Esophagus (tissue), 2 donors: ENCODE measurements at regions not wholly inside any gene's neighbourhood (a gene's known extent, or its start where the extent isn't known, plus 50 kb on each side); places are given as distances from the start of the nearest gene placed in this dataset.

Experiments
- H3K27ac ChIP-seq, 2 donors: one replicate each; pipeline ENCODE4 v1.5.1; 2013; ENCODE audit warnings: low read depth in 2 of 2, mild to moderate bottlenecking in 2 of 2, inconsistent platforms in 1 of 2, low read length in 1 of 2, moderate library complexity in 1 of 2
- H3K27me3 ChIP-seq, 2 donors: one replicate each; pipeline ENCODE4 v1.6.1; 2013; ENCODE audit warnings: low read length in 2 of 2, control low read depth in 1 of 2, mild to moderate bottlenecking in 1 of 2; ENCODE audit not compliant: insufficient read depth in 2 of 2, control insufficient read depth in 1 of 2
- H3K36me3 ChIP-seq, 2 donors: one replicate each; pipeline ENCODE4 v1.6.1; 2013; ENCODE audit warnings: low read length in 1 of 2; ENCODE audit not compliant: control insufficient read depth in 2 of 2, insufficient read depth in 2 of 2
- H3K4me1 ChIP-seq, 2 donors: one replicate each; pipeline ENCODE4 v1.6.1; 2013; ENCODE audit warnings: low read length in 1 of 2; ENCODE audit not compliant: control insufficient read depth in 2 of 2, insufficient read depth in 2 of 2
- H3K4me3 ChIP-seq, 2 donors: one replicate each; pipeline ENCODE4 v1.5.1; 2013; ENCODE audit warnings: low read length in 2 of 2, mild to moderate bottlenecking in 2 of 2, low read depth in 1 of 2, moderate library complexity in 1 of 2
- H3K9me3 ChIP-seq, 2 donors: one replicate each; pipeline ENCODE4 v1.6.1; 2013; ENCODE audit warnings: mild to moderate bottlenecking in 2 of 2, low read depth in 1 of 2, low read length in 1 of 2, moderate library complexity in 1 of 2; ENCODE audit not compliant: control insufficient read depth in 2 of 2, insufficient read depth in 1 of 2
- WGBS, 2 donors: extraction: QIAGEN DNeasy Blood & Tissue Kit; methylation state at CpG; one replicate each; pipeline ENCODE4 v1.1.7; 2013; 5-methylcytosine and 5-hydroxymethylcytosine counted together
- donor health status: healthy with polysubstance abuse.
- donor health status: Bipolar disorder and iron deficiency.

- Histone ChIP-seq H3K4me1 (no peaks in the 10 kb centered on the region), H3K27me3 (no peaks in the 10 kb centered on the region), H3K4me3 (no peak overlapping the region), H3K9me3 (no peaks in the 10 kb centered on the region), H3K36me3 (no peaks in the 10 kb centered on the region), H3K27ac (no peak overlapping the region)
- 82 to 84% methylated on average over 3 of the region's 3 CpGs for WGBS, 2 donors
These were observed 1155.9 kb upstream of the GJE1 start for GRCh38 chr6:140976806-140977205.

- no peaks in the 10 kb centered on the region for H3K9me3 ChIP-seq
- no peaks in the 10 kb centered on the region for H3K36me3 ChIP-seq
- H3K27me3 ChIP-seq, result no peaks in the 10 kb centered on the region
- H3K4me1 ChIP-seq, result no peaks in the 10 kb centered on the region
- H3K4me3 ChIP-seq, result no peak overlapping the region
- no peak overlapping the region for H3K27ac ChIP-seq
These were observed 1162.2 kb upstream of the GJE1 start for GRCh38 chr6:140970485-140970884.

GRCh38 chr6:140968062-140968461 lies 1164.7 kb upstream of the GJE1 start:
- H3K4me3 ChIP-seq, result no peak overlapping the region
- no peaks in the 10 kb centered on the region for H3K4me1 ChIP-seq
- H3K27me3 ChIP-seq, result no peaks in the 10 kb centered on the region
- 87 to 90% methylated on average over 3 of the region's 3 CpGs for WGBS, 2 donors
- no peaks in the 10 kb centered on the region for H3K9me3 ChIP-seq
- H3K27ac ChIP-seq, result no peak overlapping the region
- H3K36me3 ChIP-seq, result no peaks in the 10 kb centered on the region

GRCh38 chr6:140966676-140967075 lies 1166.0 kb upstream of the GJE1 start:
- no peak overlapping the region for H3K27ac ChIP-seq
- no peaks in the 10 kb centered on the region for H3K4me1 ChIP-seq
- no peaks in the 10 kb centered on the region for H3K27me3 ChIP-seq
- no peaks in the 10 kb centered on the region for H3K9me3 ChIP-seq
- H3K4me3 ChIP-seq, result no peak overlapping the region
- no peaks in the 10 kb centered on the region for H3K36me3 ChIP-seq

GRCh38 chr6:140960566-140960965 lies 1172.2 kb upstream of the GJE1 start:
- no peaks in the 10 kb centered on the region for H3K9me3 ChIP-seq
- H3K36me3 ChIP-seq, result no peaks in the 10 kb centered on the region
- no peaks in the 10 kb centered on the region for H3K4me1 ChIP-seq
- H3K4me3 ChIP-seq, result no peak overlapping the region
- H3K27ac ChIP-seq, result no peak overlapping the region
- WGBS, 2 donors, result 89 to 93% methylated on average over 3 of the region's 3 CpGs
- no peaks in the 10 kb centered on the region for H3K27me3 ChIP-seq

GRCh38 chr6:140957386-140957785 lies 1175.3 kb upstream of the GJE1 start:
- no peak overlapping the region for H3K27ac ChIP-seq
- H3K27me3 ChIP-seq, result no peaks in the 10 kb centered on the region
- H3K36me3 ChIP-seq, result no peaks in the 10 kb centered on the region
- no peaks in the 10 kb centered on the region for H3K9me3 ChIP-seq
- WGBS, 2 donors, result 83 to 87% methylated on average over 2 of the region's 2 CpGs
- no peaks in the 10 kb centered on the region for H3K4me1 ChIP-seq
- no peak overlapping the region for H3K4me3 ChIP-seq

- no peak overlapping the region for H3K4me3 ChIP-seq
- WGBS, 2 donors, result 58 to 67% methylated on average over 4 of the region's 4 CpGs
These were observed 1176.0 kb upstream of the GJE1 start for GRCh38 chr6:140956571-140957369.

GRCh38 chr6:140940251-140940925 lies 1192.3 kb upstream of the GJE1 start:
- H3K9me3 ChIP-seq, result no peaks in the 10 kb centered on the region
- H3K4me3 ChIP-seq, result no peak overlapping the region
- WGBS, 2 donors, result 69 to 79% methylated on average over 3 of the region's 3 CpGs
- H3K4me1 ChIP-seq, result no peaks in the 10 kb centered on the region
- no peaks in the 10 kb centered on the region for H3K36me3 ChIP-seq
- H3K27ac ChIP-seq, result no peak overlapping the region
- no peaks in the 10 kb centered on the region for H3K27me3 ChIP-seq

More at GRCh38 chr6:140956571-140957369, 1176.0 kb upstream of the GJE1 start:
- Histone ChIP-seq H3K36me3 (no peaks in the 10 kb centered on the region), H3K27ac (no peak overlapping the region), H3K4me1 (no peaks in the 10 kb centered on the region), H3K9me3 (no peaks in the 10 kb centered on the region), H3K27me3 (no peaks in the 10 kb centered on the region)

GRCh38 chr6:140932909-140933308 lies 1199.8 kb upstream of the GJE1 start:
- 81 to 82% methylated on average over 2 of the region's 2 CpGs for WGBS, 2 donors
- Histone ChIP-seq H3K27me3 (no peaks in the 10 kb centered on the region), H3K9me3 (no peaks in the 10 kb centered on the region), H3K27ac (no peak overlapping the region), H3K4me1 (no peaks in the 10 kb centered on the region), H3K36me3 (no peaks in the 10 kb centered on the region), H3K4me3 (no peak overlapping the region)

- Histone ChIP-seq H3K27ac (no peak overlapping the region), H3K9me3 (no peaks in the 10 kb centered on the region), H3K27me3 (no peaks in the 10 kb centered on the region), H3K36me3 (no peaks in the 10 kb centered on the region), H3K4me1 (no peaks in the 10 kb centered on the region), H3K4me3 (no peak overlapping the region)
- WGBS, 2 donors, result 83 to 88% methylated on average over 1 of the region's 1 CpG
These were observed 1201.1 kb upstream of the GJE1 start for GRCh38 chr6:140931581-140931980.
